RWPE1 (cell line): ENCODE measurements at regions not wholly inside any gene's neighbourhood (a gene's known extent, or its start where the extent isn't known, plus 50 kb on each side); places are given as distances from the start of the nearest gene placed in this dataset.
"Not testable (repeated sequence)": the region's sequence is repeated elsewhere in the genome, so short reads cannot be mapped to it uniquely, and the experiment has no call there.

Experiments
- CTCF ChIA-PET: fragments of 350-600 bp; sonication (Branson Sonifier 250); formaldehyde crosslinking; extraction: SDS; loops from one replicate; lab custom pipeline; 2021; lab: Yijun Ruan, JAX
- POLR2A ChIA-PET: fragments of 400-600 bp; formaldehyde crosslinking; extraction: SDS; loops from one replicate; lab custom pipeline; 2020; ENCODE audit warnings: antibody characterized with exemption; ENCODE audit not compliant: low non-redundant PET; lab: Yijun Ruan, JAX
- DNase-seq: peaks from one replicate; pipeline ENCODE4 v3.0.0; 2012; ENCODE audit warnings: low spot score
- H3K27ac ChIP-seq: fragments of 450-650 bp; 2 replicates; pipeline ENCODE4 v1.5.1; 2017
- CTCF ChIP-seq: fragments of 450-650 bp; conservative IDR thresholded peaks from 2 replicates; pipeline ENCODE4 v1.5.1; 2017; ENCODE audit warnings: low read depth, mild to moderate bottlenecking

- DNase-seq = no peak
- POLR2A ChIA-PET = no interaction called here
- no peak overlapping the region for H3K27ac ChIP-seq
- CTCF ChIA-PET = no interaction called here
- no peak for TF ChIP-seq CTCF
Observed at GRCh38 chr12:97877404-97877803, 414.8 kb downstream of the RMST start.

- no peak for DNase-seq
- ChIA-PET POLR2A (no interaction called here), CTCF (no interaction called here)
- no peak overlapping the region for H3K27ac ChIP-seq
- no peak for TF ChIP-seq CTCF
Observed at GRCh38 chr12:97886511-97887176, 424.0 kb downstream of the RMST start.

GRCh38 chr12:97897881-97898280, 435.3 kb downstream of the RMST start:
- CTCF ChIA-PET, DNase-seq, POLR2A ChIA-PET, H3K27ac ChIP-seq: not testable (repeated sequence)

GRCh38 chr12:97899529-97899928, 436.9 kb downstream of the RMST start:
- no peak for DNase-seq
- ChIA-PET CTCF (no interaction called here), POLR2A (no interaction called here)
- TF ChIP-seq CTCF = no peak
- no peak overlapping the region for H3K27ac ChIP-seq

GRCh38 chr12:97899956-97900355, 437.4 kb downstream of the RMST start:
- ChIA-PET CTCF (no interaction called here), POLR2A (no interaction called here)
- no peak for DNase-seq
- no peak for TF ChIP-seq CTCF
- no peak overlapping the region for H3K27ac ChIP-seq

- H3K27ac ChIP-seq = no peak overlapping the region
- ChIA-PET CTCF (no interaction called here), POLR2A (no interaction called here)
- DNase-seq = no peak
- TF ChIP-seq CTCF = no peak
Observed at GRCh38 chr12:97903356-97903755, 440.8 kb downstream of the RMST start.

GRCh38 chr12:97907504-97907903, 444.9 kb downstream of the RMST start:
- no peak overlapping the region for H3K27ac ChIP-seq
- ChIA-PET CTCF (no interaction called here), POLR2A (no interaction called here)
- DNase-seq = no peak
- TF ChIP-seq CTCF = no peak
